Activated naive CD4-positive, alpha-beta T cell treated with anti-CD3 and anti-CD28 coated beads, Interleukin-2, amount 50 U/mL, for 72 hours (primary cell): ENCODE measurements at regions not wholly inside any gene's neighbourhood (a gene's known extent, or its start where the extent isn't known, plus 50 kb on each side); places are given as distances from the start of the nearest gene placed in this dataset.
"Not testable (repeated sequence)": the region's sequence is repeated elsewhere in the genome, so short reads cannot be mapped to it uniquely, and the experiment has no call there.

Source experiments
- ATAC-seq, 2 donors: fragments of 150-1000 bp; cut with Tn5 transposase; 2 replicates each; pipeline ENCODE4 v1.10.0; 2021; ENCODE audit warnings: mild to moderate bottlenecking in 2 of 2, moderate library complexity in 2 of 2
- DNase-seq, 2 donors: peaks; one replicate each; pipeline ENCODE4 v3.0.0; 2021 to 2022; ENCODE audit warnings: low spot score in 2 of 2
- H3K27ac Mint-ChIP-seq, 2 donors: one replicate each; pipeline ENCODE4 v1.8.0; 2022; ENCODE audit warnings: mild to moderate bottlenecking in 2 of 2, mixed read lengths in 2 of 2
- H3K36me3 Mint-ChIP-seq, 2 donors: one replicate each; pipeline ENCODE4 v1.8.0; 2022; ENCODE audit warnings: mixed read lengths in 2 of 2
- H3K9me3 Mint-ChIP-seq, 2 donors: one replicate each; pipeline ENCODE4 v1.8.0; 2022; ENCODE audit warnings: mixed read lengths in 2 of 2

- ATAC-seq, result not testable (repeated sequence)
Measured at GRCh38 chr11:71710701-71711385, 122.2 kb upstream of the DEFB108B start.

GRCh38 chr11:71712350-71712749 is 120.7 kb upstream of the DEFB108B start:
- not testable (repeated sequence) for H3K36me3 Mint-ChIP-seq, H3K27ac Mint-ChIP-seq, ATAC-seq, H3K9me3 Mint-ChIP-seq, DNase-seq

More at GRCh38 chr11:71710701-71711385, 122.2 kb upstream of the DEFB108B start:
- DNase-seq, H3K36me3 Mint-ChIP-seq, H3K27ac Mint-ChIP-seq, H3K9me3 Mint-ChIP-seq: not testable (repeated sequence)

GRCh38 chr11:71712846-71713245 is 120.2 kb upstream of the DEFB108B start:
- H3K36me3 Mint-ChIP-seq, ATAC-seq, DNase-seq, H3K27ac Mint-ChIP-seq, H3K9me3 Mint-ChIP-seq: not testable (repeated sequence)

- not testable (repeated sequence) for ATAC-seq, H3K27ac Mint-ChIP-seq, H3K9me3 Mint-ChIP-seq, H3K36me3 Mint-ChIP-seq, DNase-seq
Measured at GRCh38 chr11:71714510-71714909, 118.5 kb upstream of the DEFB108B start.

GRCh38 chr11:71721840-71722239 is 111.2 kb upstream of the DEFB108B start:
- not testable (repeated sequence) for H3K36me3 Mint-ChIP-seq, H3K27ac Mint-ChIP-seq, DNase-seq, H3K9me3 Mint-ChIP-seq, ATAC-seq

- H3K36me3 Mint-ChIP-seq, result not testable (repeated sequence)
Measured at GRCh38 chr11:71723991-71724390, 109.0 kb upstream of the DEFB108B start.

GRCh38 chr11:71730748-71731147 is 102.3 kb upstream of the DEFB108B start:
- not testable (repeated sequence) for ATAC-seq, H3K9me3 Mint-ChIP-seq, DNase-seq, H3K36me3 Mint-ChIP-seq, H3K27ac Mint-ChIP-seq

More at GRCh38 chr11:71723991-71724390, 109.0 kb upstream of the DEFB108B start:
- DNase-seq, H3K9me3 Mint-ChIP-seq, ATAC-seq, H3K27ac Mint-ChIP-seq: not testable (repeated sequence)

- DNase-seq, result peak in 1 of 2 donors; percentile 32
- not testable (repeated sequence) for H3K27ac Mint-ChIP-seq, H3K9me3 Mint-ChIP-seq, ATAC-seq, H3K36me3 Mint-ChIP-seq
Measured at GRCh38 chr11:71734368-71734767, 98.6 kb upstream of the DEFB108B start.

- DNase-seq, H3K9me3 Mint-ChIP-seq, ATAC-seq, H3K27ac Mint-ChIP-seq, H3K36me3 Mint-ChIP-seq: not testable (repeated sequence)
Measured at GRCh38 chr11:71738317-71738716, 94.7 kb upstream of the DEFB108B start.

GRCh38 chr11:71743385-71743784 is 89.6 kb upstream of the DEFB108B start:
- peak overlapping the region in 1 of 2 donors; percentile 44 for H3K27ac Mint-ChIP-seq
- ATAC-seq, result not testable (repeated sequence)

GRCh38 chr11:71745656-71746055 is 87.3 kb upstream of the DEFB108B start:
- H3K27ac Mint-ChIP-seq, H3K36me3 Mint-ChIP-seq, H3K9me3 Mint-ChIP-seq, ATAC-seq, DNase-seq: not testable (repeated sequence)

More at GRCh38 chr11:71743385-71743784, 89.6 kb upstream of the DEFB108B start:
- not testable (repeated sequence) for H3K9me3 Mint-ChIP-seq, DNase-seq, H3K36me3 Mint-ChIP-seq

GRCh38 chr11:71746263-71746662 is 86.7 kb upstream of the DEFB108B start:
- not testable (repeated sequence) for ATAC-seq, H3K36me3 Mint-ChIP-seq, H3K27ac Mint-ChIP-seq, H3K9me3 Mint-ChIP-seq, DNase-seq

- not testable (repeated sequence) for H3K36me3 Mint-ChIP-seq, DNase-seq, H3K9me3 Mint-ChIP-seq, H3K27ac Mint-ChIP-seq, ATAC-seq
Measured at GRCh38 chr11:71748965-71749620, 83.9 kb upstream of the DEFB108B start.

- H3K9me3 Mint-ChIP-seq, H3K36me3 Mint-ChIP-seq, H3K27ac Mint-ChIP-seq, ATAC-seq, DNase-seq: not testable (repeated sequence)
Measured at GRCh38 chr11:71750908-71751307, 82.1 kb upstream of the DEFB108B start.

- DNase-seq, ATAC-seq, H3K27ac Mint-ChIP-seq, H3K36me3 Mint-ChIP-seq, H3K9me3 Mint-ChIP-seq: not testable (repeated sequence)
Measured at GRCh38 chr11:71764695-71765491, 68.1 kb upstream of the DEFB108B start.

GRCh38 chr11:71767016-71767415 is 66.0 kb upstream of the DEFB108B start:
- not testable (repeated sequence) for H3K36me3 Mint-ChIP-seq, H3K27ac Mint-ChIP-seq, DNase-seq, ATAC-seq, H3K9me3 Mint-ChIP-seq

- H3K27ac Mint-ChIP-seq, H3K36me3 Mint-ChIP-seq, H3K9me3 Mint-ChIP-seq, ATAC-seq, DNase-seq: not testable (repeated sequence)
Measured at GRCh38 chr11:71772193-71772592, 60.8 kb upstream of the DEFB108B start.
